H1 (cell line): ENCODE measurements at regions not wholly inside any gene's neighbourhood (a gene's known extent, or its start where the extent isn't known, plus 50 kb on each side); places are given as distances from the start of the nearest gene placed in this dataset.

Experiments used
- CTCF ChIA-PET: fragments of 300-600 bp; sonication (Branson Sonifier 250); formaldehyde crosslinking; loops from one replicate; lab custom pipeline; 2021; ENCODE audit not compliant: partially characterized antibody; lab: Charles Lee
- POLR2A ChIA-PET: fragments of 300-600 bp; sonication (Branson Sonifier 250); formaldehyde crosslinking; loops from one replicate; lab custom pipeline; 2021; ENCODE audit warnings: inconsistent platforms; ENCODE audit not compliant: partially characterized antibody; lab: Charles Lee
- DNase-seq, 2 experiments: peaks; one replicate each; pipeline versions ENCODE4 v3.0.0 to v3.0.0-alpha.2; 2010 to 2022; ENCODE audit warnings: low spot score in 2 of 2, low read depth in 1 of 2, mixed read lengths in 1 of 2
- FAIRE-seq: peaks from 2 replicates; lab custom pipeline; 2011; peaks lifted over from hg19 to GRCh38; lab: Jason Lieb, UNC
- H2AFZ ChIP-seq: 2 replicates; pipeline ENCODE4 v1.8.1; 2012; ENCODE audit warnings: low read length, inconsistent platforms
- H2AK5ac ChIP-seq: 2 replicates; pipeline ENCODE4 v1.6.1; 2013; ENCODE audit warnings: low read depth, low read length
- H2BK120ac ChIP-seq: replicated peaks from 2 replicates; pipeline ENCODE3; 2013; ENCODE audit warnings: low read depth, low read length, inconsistent platforms
- H2BK12ac ChIP-seq: 2 replicates; pipeline ENCODE4 v1.6.1; 2013; ENCODE audit warnings: low read depth, low read length
- H2BK15ac ChIP-seq: 2 replicates; pipeline ENCODE4 v1.6.1; 2013; ENCODE audit warnings: low read length
- H2BK20ac ChIP-seq: 2 replicates; pipeline ENCODE4 v1.6.1; 2013; ENCODE audit warnings: low read length
- H2BK5ac ChIP-seq: 2 replicates; pipeline ENCODE4 v1.6.1; 2013; ENCODE audit warnings: low read depth, low read length
- H3K14ac ChIP-seq: 2 replicates; pipeline ENCODE4 v1.6.1; 2013; ENCODE audit warnings: inconsistent platforms; ENCODE audit not compliant: insufficient read length
- H3K18ac ChIP-seq: 2 replicates; pipeline ENCODE4 v1.6.1; 2013; ENCODE audit warnings: low read length; ENCODE audit errors: extremely low read depth
- H3K23ac ChIP-seq: 2 replicates; pipeline ENCODE4 v1.6.1; 2013; ENCODE audit warnings: inconsistent platforms; ENCODE audit not compliant: insufficient read length
- H3K23me2 ChIP-seq: 2 replicates; pipeline ENCODE4 v1.6.1; 2013; ENCODE audit warnings: low read depth, low read length
- H3K27ac ChIP-seq: 2 replicates; pipeline ENCODE4 v1.6.1; 2011; ENCODE audit warnings: low read depth, low read length, inconsistent platforms
- H3K27me3 ChIP-seq, 4 experiments: replicated peaks in 1 of 4; 1 replicate in 1 of 4; 2 replicates in 3 of 4; pipeline versions ENCODE4 v1.6.1 to v1.8.1; 2011 to 2013; ENCODE audit warnings: low read length in 3 of 4, mild to moderate bottlenecking in 3 of 4, inconsistent platforms in 2 of 4, mixed read lengths in 2 of 4, moderate library complexity in 1 of 4; ENCODE audit not compliant: control insufficient read depth in 3 of 4, insufficient read depth in 3 of 4; ENCODE audit errors: extremely low read depth in 1 of 4
- H3K36me3 ChIP-seq, 4 experiments: 2 replicates each; pipeline versions ENCODE4 v1.6.1 to v1.8.1; 2011 to 2013; ENCODE audit warnings: mild to moderate bottlenecking in 4 of 4, low read length in 3 of 4, moderate library complexity in 2 of 4, control low read depth in 1 of 4, inconsistent platforms in 1 of 4; ENCODE audit not compliant: insufficient read depth in 4 of 4, control insufficient read depth in 2 of 4
- H3K4ac ChIP-seq: replicated peaks from 2 replicates; pipeline ENCODE3; 2013; ENCODE audit warnings: low read length, low read depth, mixed read lengths, inconsistent platforms; ENCODE audit not compliant: insufficient read length
- H3K4me1 ChIP-seq, 4 experiments: replicated peaks in 1 of 4; 1 replicate in 1 of 4; 2 replicates in 3 of 4; pipeline versions ENCODE4 v1.6.1 to v1.8.1; 2011 to 2013; ENCODE audit warnings: low read length in 3 of 4, inconsistent platforms in 2 of 4, mixed read lengths in 1 of 4; ENCODE audit not compliant: insufficient read depth in 4 of 4, control insufficient read depth in 3 of 4
- H3K4me2 ChIP-seq, 2 experiments: 2 replicates each; pipeline versions ENCODE4 v1.6.1 to v1.8.1; 2011 to 2013; ENCODE audit warnings: low read depth in 2 of 2, low read length in 2 of 2, control low read depth in 1 of 2, inconsistent platforms in 1 of 2, mild to moderate bottlenecking in 1 of 2; ENCODE audit not compliant: insufficient read depth in 1 of 2
- H3K4me3 ChIP-seq, 4 experiments: fragments of 200-600, 300-600 bp in 1 of 4; sonication (generic), shearing (Covaris generic), sonication (Bioruptor Twin) in 1 of 4; 2 replicates each; pipeline versions ENCODE4 v1.5.1 to v1.8.1; 2011 to 2016; ENCODE audit warnings: low read length in 4 of 4, low read depth in 3 of 4, control low read depth in 2 of 4, inconsistent platforms in 2 of 4, mild to moderate bottlenecking in 2 of 4, mixed read lengths in 1 of 4, moderate library complexity in 1 of 4; ENCODE audit not compliant: insufficient read depth in 2 of 4; ENCODE audit errors: extremely low read depth in 1 of 4
- H3K56ac ChIP-seq: replicated peaks from 2 replicates; pipeline ENCODE3; 2013; ENCODE audit warnings: low read depth, mild to moderate bottlenecking, mixed read lengths, low read length, inconsistent platforms; ENCODE audit not compliant: insufficient read length
- H3K79me1 ChIP-seq: 2 replicates; pipeline ENCODE4 v1.6.1; 2013; ENCODE audit warnings: low read depth, low read length, control low read depth
- H3K79me2 ChIP-seq, 2 experiments: 2 replicates each; pipeline versions ENCODE4 v1.6.1 to v1.8.1; 2012 to 2013; ENCODE audit warnings: low read length in 2 of 2, mild to moderate bottlenecking in 2 of 2, inconsistent platforms in 1 of 2; ENCODE audit not compliant: insufficient read depth in 2 of 2, control insufficient read depth in 1 of 2
- H3K9ac ChIP-seq, 4 experiments: replicated peaks in 1 of 4; 1 replicate in 1 of 4; 2 replicates in 3 of 4; pipeline versions ENCODE4 v1.6.1 to v1.8.1; 2011 to 2013; ENCODE audit warnings: low read depth in 3 of 4, low read length in 3 of 4, control low read depth in 2 of 4, mild to moderate bottlenecking in 2 of 4, moderate library complexity in 2 of 4, inconsistent platforms in 1 of 4; ENCODE audit errors: extremely low read depth in 1 of 4
- H3K9me3 ChIP-seq, 2 experiments: 2 replicates each; pipeline versions ENCODE4 v1.6.1 to v1.8.1; 2012 to 2013; ENCODE audit warnings: mild to moderate bottlenecking in 2 of 2, moderate library complexity in 2 of 2, control low read depth in 1 of 2, inconsistent platforms in 1 of 2, low read depth in 1 of 2, low read length in 1 of 2, mixed read lengths in 1 of 2; ENCODE audit not compliant: insufficient read depth in 2 of 2
- H4K20me1 ChIP-seq, 2 experiments: replicated peaks in 1 of 2; 2 replicates each; pipeline versions ENCODE3 to v1.8.1; 2011 to 2013; ENCODE audit warnings: inconsistent platforms in 2 of 2, low read length in 2 of 2, mild to moderate bottlenecking in 1 of 2; ENCODE audit not compliant: insufficient read depth in 2 of 2, control insufficient read depth in 1 of 2
- H4K5ac ChIP-seq: 2 replicates; pipeline ENCODE4 v1.6.1; 2013; ENCODE audit warnings: low read length, low read depth, mixed read lengths, inconsistent platforms; ENCODE audit not compliant: insufficient read length
- H4K8ac ChIP-seq: 2 replicates; pipeline ENCODE4 v1.8.0; 2013; ENCODE audit warnings: mild to moderate bottlenecking, moderate library complexity, low read length, inconsistent platforms; ENCODE audit not compliant: insufficient read depth; ENCODE audit errors: extremely low read depth
- H4K91ac ChIP-seq: replicated peaks from 2 replicates; pipeline ENCODE3; 2013; ENCODE audit warnings: low read length, mixed read lengths, inconsistent platforms; ENCODE audit not compliant: insufficient read length
- ASH2L ChIP-seq: fragments of 200-600, 300-600 bp; sonication (generic); IDR thresholded peaks from one replicate; pipeline ENCODE4 v1.7.1; 2017; ENCODE audit warnings: low read length
- CBX8 ChIP-seq: fragments of 300-800, 300-1000 bp; sonication (generic); IDR thresholded peaks from 2 replicates; pipeline ENCODE4 v1.7.1; 2016; ENCODE audit warnings: low read depth, low read length, borderline replicate concordance
- CHD2 ChIP-seq: IDR thresholded peaks from 2 replicates; pipeline ENCODE4 v1.6.1; 2012; ENCODE audit warnings: low read length, improper control_type of control experiment
- CTBP2 ChIP-seq: IDR thresholded peaks from 2 replicates; pipeline ENCODE4 v1.7.0; 2011; ENCODE audit warnings: borderline replicate concordance, mild to moderate bottlenecking, moderate library complexity, mixed read lengths, low read length; ENCODE audit not compliant: insufficient read depth, insufficient read length
- E2F6 ChIP-seq: IDR thresholded peaks from 2 replicates; pipeline ENCODE4 v1.6.1; 2012; ENCODE audit warnings: inconsistent platforms
- EZH2 ChIP-seq: fragments of 200-600 bp; sonication (generic); IDR thresholded peaks from 2 replicates; pipeline ENCODE4 v1.7.1; 2012; ENCODE audit warnings: low read depth, mild to moderate bottlenecking, moderate library complexity, low read length, inconsistent platforms; ENCODE audit not compliant: severe bottlenecking
- HDAC6 ChIP-seq: IDR thresholded peaks from one replicate; pipeline ENCODE4 v1.7.1; 2012; ENCODE audit warnings: low read depth, mild to moderate bottlenecking, inconsistent platforms, low read length, moderate library complexity
- KDM4A ChIP-seq: IDR thresholded peaks from one replicate; pipeline ENCODE4 v1.7.1; 2012; ENCODE audit warnings: low read depth, mild to moderate bottlenecking, moderate library complexity, low read length, inconsistent platforms; ENCODE audit not compliant: severe bottlenecking
- MAX ChIP-seq: IDR thresholded peaks from 2 replicates; pipeline ENCODE4 v1.6.1; 2012; ENCODE audit warnings: inconsistent platforms
- NRF1 ChIP-seq: IDR thresholded peaks from 2 replicates; pipeline ENCODE4 v1.6.1; 2011; ENCODE audit warnings: mild to moderate bottlenecking, low read depth, low read length, improper control_type of control experiment
- USF2 ChIP-seq: IDR thresholded peaks from 2 replicates; pipeline ENCODE4 v1.6.1; 2011; ENCODE audit warnings: low read length, improper control_type of control experiment
- WGBS, 2 experiments: shearing (Covaris generic) in 1 of 2; methylation state at CpG; one replicate each; pipeline versions ENCODE4 v1.1.6 to v1.1.7; 2013 to 2015; ENCODE audit warnings: low lambda C conversion rate in 2 of 2, mixed read lengths in 2 of 2, inconsistent platforms in 1 of 2, low coverage in 1 of 2, missing lambda C conversion rate in 1 of 2; ENCODE audit not compliant: insufficient replicate concordance in 2 of 2, insufficient coverage in 1 of 2, insufficient read length in 1 of 2; ENCODE audit errors: extremely low coverage in 1 of 2, missing lambda C conversion rate in 1 of 2; 5-methylcytosine and 5-hydroxymethylcytosine counted together

GRCh38 chr15:62606376-62607113 lies 436.0 kb upstream of the TPM1 start:
- Histone ChIP-seq H3K79me1 (no peaks in the 10 kb centered on the region; the same call in 1 of the 2 replicates), H3K27ac (no peak overlapping the region), H2AFZ (no peak overlapping the region), H3K79me2 (no peaks in the 10 kb centered on the region), H2BK5ac (no peak overlapping the region), H3K27me3 (no peaks in the 10 kb centered on the region), H3K23me2 (no peaks in the 10 kb centered on the region), H3K9me3 (no peaks in the 10 kb centered on the region), H2BK20ac (no peak overlapping the region), H3K4me2 (no peak overlapping the region), H3K18ac (no peak overlapping the region), H3K4ac (no peak overlapping the region), H2AK5ac (no peak overlapping the region), H4K5ac (no peak overlapping the region), H3K4me1 (no peaks in the 10 kb centered on the region), H2BK12ac (no peak overlapping the region), H2BK15ac (no peak overlapping the region), H3K14ac (no peak overlapping the region), H2BK120ac (no peak overlapping the region), H4K8ac (no peak overlapping the region), H3K23ac (no peak overlapping the region), H3K36me3 (no peaks in the 10 kb centered on the region), H4K91ac (no peak overlapping the region), H3K56ac (no peak overlapping the region), H4K20me1 (no peaks in the 10 kb centered on the region), H3K4me3 (no peak overlapping the region), H3K9ac (no peak overlapping the region)
- no peak for DNase-seq
- 93% methylated on average over 14 of the region's 14 CpGs; no CpG with 5 or more reads in 1 of the 2 experiments for WGBS, 2 experiments
- POLR2A ChIA-PET: no interaction called here
- no peak for FAIRE-seq
- CTCF ChIA-PET: interaction anchor here (0.9 to 1.7 kb wide), 3 partner anchors 10 to 47 kb away, joined by 3 to 4 read pairs (median 4); no protein-coding TSS in a partner anchor
- TF ChIP-seq KDM4A (no peak), ASH2L (no peak), USF2 (no peak), CTBP2 (no peak), CBX8 (no peak), NRF1 (no peak), CHD2 (no peak), HDAC6 (no peak), MAX (no peak), EZH2 (no peak), E2F6 (no peak)
